ENCODE measurements at regions not wholly inside any gene's neighbourhood (a gene's known extent, or its start where the extent isn't known, plus 50 kb on each side); places are given as distances from the start of the nearest gene placed in this dataset.

DNA sequence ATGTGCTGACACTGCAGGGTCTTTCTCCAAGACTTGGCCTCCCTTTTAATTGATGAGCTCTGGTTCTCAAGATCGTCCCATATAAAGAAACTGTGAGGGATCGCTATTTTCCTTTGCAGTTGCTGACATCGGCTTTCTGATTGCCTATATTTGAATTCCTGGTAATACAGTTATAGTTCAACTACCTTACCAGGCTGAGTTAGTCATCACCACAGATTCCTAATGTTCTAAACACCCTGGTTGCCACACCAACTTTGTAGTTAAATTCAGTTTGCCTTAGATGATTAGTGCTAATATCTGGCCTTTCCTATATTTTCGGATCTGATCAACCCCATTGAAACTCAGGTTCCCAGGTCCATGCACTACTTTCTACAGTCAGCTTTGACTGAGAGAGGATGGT lies 125.0 kb downstream of the GMNC start:
- CTCF ChIA-PET: no interaction called here
- Histone ChIP-seq H4K20me1 (ENCODE audit: control insufficient read depth, insufficient read depth) (no peaks in the 10 kb centered on the region), H3K9me3 (replicated peaks; ENCODE audit: control insufficient read depth, insufficient read depth, low read length) (no peaks in the 10 kb centered on the region), H3K79me2 (ENCODE audit: control insufficient read depth, insufficient read depth, low read length) (no peaks in the 10 kb centered on the region), H3K36me3 (ENCODE audit: control insufficient read depth in 2 of 2, insufficient read depth in 2 of 2, low read length in 1 of 2) (no peaks in the 10 kb centered on the region), H3K27ac (ENCODE audit: control insufficient read depth, insufficient read depth) (no peak overlapping the region), H3K9ac (ENCODE audit: control insufficient read depth, insufficient read depth, low read length) (no peak overlapping the region), H2AFZ (ENCODE audit: control insufficient read depth, low read depth, low read length) (no peak overlapping the region), H3K4me2 (ENCODE audit: control insufficient read depth, insufficient read depth) (no peak overlapping the region), H3K27me3 (replicated peaks in 1 of 2; ENCODE audit: control insufficient read depth in 2 of 2, insufficient read depth in 2 of 2, low read length in 1 of 2) (no peaks in the 10 kb centered on the region), H3K4me1 (ENCODE audit: control insufficient read depth, insufficient read depth, low read length) (no peaks in the 10 kb centered on the region), H3K4me3 (no peak overlapping the region)
- TF ChIP-seq, protein P1, sequence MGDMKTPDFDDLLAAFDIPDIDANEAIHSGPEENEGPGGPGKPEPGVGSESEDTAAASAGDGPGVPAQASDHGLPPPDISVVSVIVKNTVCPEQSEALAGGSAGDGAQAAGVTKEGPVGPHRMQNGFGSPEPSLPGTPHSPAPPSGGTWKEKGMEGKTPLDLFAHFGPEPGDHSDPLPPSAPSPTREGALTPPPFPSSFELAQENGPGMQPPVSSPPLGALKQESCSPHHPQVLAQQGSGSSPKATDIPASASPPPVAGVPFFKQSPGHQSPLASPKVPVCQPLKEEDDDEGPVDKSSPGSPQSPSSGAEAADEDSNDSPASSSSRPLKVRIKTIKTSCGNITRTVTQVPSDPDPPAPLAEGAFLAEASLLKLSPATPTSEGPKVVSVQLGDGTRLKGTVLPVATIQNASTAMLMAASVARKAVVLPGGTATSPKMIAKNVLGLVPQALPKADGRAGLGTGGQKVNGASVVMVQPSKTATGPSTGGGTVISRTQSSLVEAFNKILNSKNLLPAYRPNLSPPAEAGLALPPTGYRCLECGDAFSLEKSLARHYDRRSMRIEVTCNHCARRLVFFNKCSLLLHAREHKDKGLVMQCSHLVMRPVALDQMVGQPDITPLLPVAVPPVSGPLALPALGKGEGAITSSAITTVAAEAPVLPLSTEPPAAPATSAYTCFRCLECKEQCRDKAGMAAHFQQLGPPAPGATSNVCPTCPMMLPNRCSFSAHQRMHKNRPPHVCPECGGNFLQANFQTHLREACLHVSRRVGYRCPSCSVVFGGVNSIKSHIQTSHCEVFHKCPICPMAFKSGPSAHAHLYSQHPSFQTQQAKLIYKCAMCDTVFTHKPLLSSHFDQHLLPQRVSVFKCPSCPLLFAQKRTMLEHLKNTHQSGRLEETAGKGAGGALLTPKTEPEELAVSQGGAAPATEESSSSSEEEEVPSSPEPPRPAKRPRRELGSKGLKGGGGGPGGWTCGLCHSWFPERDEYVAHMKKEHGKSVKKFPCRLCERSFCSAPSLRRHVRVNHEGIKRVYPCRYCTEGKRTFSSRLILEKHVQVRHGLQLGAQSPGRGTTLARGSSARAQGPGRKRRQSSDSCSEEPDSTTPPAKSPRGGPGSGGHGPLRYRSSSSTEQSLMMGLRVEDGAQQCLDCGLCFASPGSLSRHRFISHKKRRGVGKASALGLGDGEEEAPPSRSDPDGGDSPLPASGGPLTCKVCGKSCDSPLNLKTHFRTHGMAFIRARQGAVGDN (IDR thresholded peaks at IDR 0.05): no peak
- TF ChIP-seq TCF3 (IDR thresholded peaks at IDR 0.05; ENCODE audit: borderline replicate concordance, insufficient read depth, low read depth, low read length) (no peak), IRF5 (IDR thresholded peaks at IDR 0.05; ENCODE audit: borderline replicate concordance) (no peak), CHD2 (IDR thresholded peaks at IDR 0.05; ENCODE audit: borderline replicate concordance, low read depth, low read length) (no peak), ESRRA (IDR thresholded peaks at IDR 0.05; ENCODE audit: low read length) (no peak), EGR1 (IDR thresholded peaks at IDR 0.05; ENCODE audit: borderline replicate concordance in 1 of 2, low read depth in 2 of 2, low read length in 2 of 2) (no peak), RAD51 (IDR thresholded peaks at IDR 0.05) (no peak), NR2C1 (IDR thresholded peaks at IDR 0.05) (no peak), EED (IDR thresholded peaks at IDR 0.05; ENCODE audit: low read depth) (no peak), RB1 (IDR thresholded peaks at IDR 0.05; ENCODE audit: borderline replicate concordance) (no peak)
- TF ChIP-seq, protein P2, sequence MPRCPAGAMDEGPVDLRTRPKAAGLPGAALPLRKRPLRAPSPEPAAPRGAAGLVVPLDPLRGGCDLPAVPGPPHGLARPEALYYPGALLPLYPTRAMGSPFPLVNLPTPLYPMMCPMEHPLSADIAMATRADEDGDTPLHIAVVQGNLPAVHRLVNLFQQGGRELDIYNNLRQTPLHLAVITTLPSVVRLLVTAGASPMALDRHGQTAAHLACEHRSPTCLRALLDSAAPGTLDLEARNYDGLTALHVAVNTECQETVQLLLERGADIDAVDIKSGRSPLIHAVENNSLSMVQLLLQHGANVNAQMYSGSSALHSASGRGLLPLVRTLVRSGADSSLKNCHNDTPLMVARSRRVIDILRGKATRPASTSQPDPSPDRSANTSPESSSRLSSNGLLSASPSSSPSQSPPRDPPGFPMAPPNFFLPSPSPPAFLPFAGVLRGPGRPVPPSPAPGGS (IDR thresholded peaks at IDR 0.05; ENCODE audit: borderline replicate concordance, insufficient read depth, low read depth, low read length, poor library complexity, severe bottlenecking): no peak
- TF ChIP-seq, protein P3, sequence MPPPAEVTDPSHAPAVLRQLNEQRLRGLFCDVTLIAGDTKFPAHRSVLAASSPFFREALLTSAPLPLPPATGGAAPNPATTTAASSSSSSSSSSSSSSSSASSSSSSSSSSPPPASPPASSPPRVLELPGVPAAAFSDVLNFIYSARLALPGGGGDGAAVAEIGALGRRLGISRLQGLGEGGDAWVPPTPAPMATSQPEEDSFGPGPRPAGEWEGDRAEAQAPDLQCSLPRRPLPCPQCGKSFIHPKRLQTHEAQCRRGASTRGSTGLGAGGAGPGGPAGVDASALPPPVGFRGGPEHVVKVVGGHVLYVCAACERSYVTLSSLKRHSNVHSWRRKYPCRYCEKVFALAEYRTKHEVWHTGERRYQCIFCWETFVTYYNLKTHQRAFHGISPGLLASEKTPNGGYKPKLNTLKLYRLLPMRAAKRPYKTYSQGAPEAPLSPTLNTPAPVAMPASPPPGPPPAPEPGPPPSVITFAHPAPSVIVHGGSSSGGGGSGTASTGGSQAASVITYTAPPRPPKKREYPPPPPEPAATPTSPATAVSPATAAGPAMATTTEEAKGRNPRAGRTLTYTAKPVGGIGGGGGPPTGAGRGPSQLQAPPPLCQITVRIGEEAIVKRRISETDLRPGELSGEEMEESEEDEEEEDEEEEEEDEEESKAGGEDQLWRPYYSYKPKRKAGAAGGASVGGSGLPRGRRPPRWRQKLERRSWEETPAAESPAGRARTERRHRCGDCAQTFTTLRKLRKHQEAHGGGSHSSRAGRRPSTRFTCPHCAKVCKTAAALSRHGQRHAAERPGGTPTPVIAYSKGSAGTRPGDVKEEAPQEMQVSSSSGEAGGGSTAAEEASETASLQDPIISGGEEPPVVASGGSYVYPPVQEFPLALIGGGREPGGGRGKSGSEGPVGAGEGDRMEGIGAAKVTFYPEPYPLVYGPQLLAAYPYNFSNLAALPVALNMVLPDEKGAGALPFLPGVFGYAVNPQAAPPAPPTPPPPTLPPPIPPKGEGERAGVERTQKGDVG (CRISPR knock-in tag; IDR thresholded peaks at IDR 0.05): no peak
- no TSS peak for BruUV-seq (replicated peaks)
- SMC1A ChIA-PET (ENCODE audit: uncharacterized antibody, unreplicated experiment): no interaction called here
- in situ Hi-C loops (cut with MboI) (no loop called here), intact Hi-C loops (cut with micrococcal nuclease; ENCODE audit: unreplicated experiment) (no loop called here)
- RAD21 ChIA-PET (ENCODE audit: unreplicated experiment): no interaction called here
- no peak for ATAC-seq
- no peak for FAIRE-seq
- DNase-seq (ENCODE audit: low read depth, low spot score): no peak
- POLR2A ChIA-PET: no interaction called here
- 28% methylated on average over 4 of the region's 4 CpGs for WGBS (ENCODE audit: insufficient coverage, insufficient replicate concordance, low lambda C conversion rate, missing lambda C conversion rate)

Data from GM12878 (cell line).